Gastrocnemius medialis (tissue), 4 donors: ENCODE measurements at regions not wholly inside any gene's neighbourhood (a gene's known extent, or its start where the extent isn't known, plus 50 kb on each side); places are given as distances from the start of the nearest gene placed in this dataset.

ENCODE experiments used
- ATAC-seq, 2 donors: fragments of 150-250 bp; one replicate each; pipeline ENCODE4 v1.9.1; 2016
- DNase-seq, 2 donors: peaks; one replicate each; pipeline ENCODE4 v3.0.0-alpha.2; 2019
- H3K27ac ChIP-seq, 4 donors: fragments of 200-600 bp; sonication (generic); 1 replicate in 1 of 4; 2 replicates in 3 of 4; pipeline ENCODE4 v1.5.1; 2016 to 2018; ENCODE audit warnings: mild to moderate bottlenecking in 2 of 4, moderate library complexity in 1 of 4
- H3K27me3 ChIP-seq, 3 donors: fragments of 200-600 bp; sonication (generic) in 2 of 3; 1 replicate in 1 of 3; 2 replicates in 2 of 3; pipeline versions ENCODE4 v1.5.1 to v1.6.0; 2016 to 2019; ENCODE audit warnings: mild to moderate bottlenecking in 1 of 3, moderate library complexity in 1 of 3
- H3K36me3 ChIP-seq, 2 donors: fragments of 200-600 bp; sonication (generic) in 1 of 2; one replicate each; pipeline ENCODE4 v1.5.1; 2017 to 2018
- H3K4me1 ChIP-seq, 2 donors: fragments of 200-600 bp; sonication (generic) in 1 of 2; one replicate each; pipeline ENCODE4 v1.5.1; 2016 to 2017; ENCODE audit warnings: mild to moderate bottlenecking in 2 of 2
- H3K4me3 ChIP-seq, 4 donors: fragments of 200-600 bp; sonication (generic) in 3 of 4; 1 replicate in 1 of 4; 2 replicates in 3 of 4; pipeline ENCODE4 v1.5.1; 2016 to 2019; ENCODE audit warnings: mild to moderate bottlenecking in 2 of 4
- H3K9me3 ChIP-seq, 3 donors: fragments of 200-600 bp; sonication (generic) in 2 of 3; 1 replicate in 1 of 3; 2 replicates in 2 of 3; pipeline ENCODE4 v1.5.1; 2016 to 2019
- POLR2A ChIP-seq, 2 donors: fragments of 450-650 bp; IDR thresholded peaks; one replicate each; pipeline ENCODE4 v1.6.1; 2017; ENCODE audit warnings: antibody characterized with exemption in 2 of 2, mild to moderate bottlenecking in 2 of 2, moderate library complexity in 2 of 2
- in situ Hi-C, 4 donors: fragments of 200-750 bp; cut with MboI; loops; one replicate each; pipeline versions ENCODE4 v1.15.0 to v1.8.0; 2017; ENCODE audit warnings: low sequenced_read_pairs in 4 of 4
- intact Hi-C: fragments of 100-400 bp; cut with DNase I; formaldehyde crosslinking; loops from one replicate; pipeline ENCODE4 v1.15.1; 2023; ENCODE audit warnings: low total_unique reads
- TF ChIP-seq, protein P1 (sequence below), 5 experiments: fragments of 450-650 bp in 3 of 5; fragments of 200-600 bp in 2 of 5; sonication (generic) in 2 of 5; IDR thresholded peaks in 4 of 5; conservative IDR thresholded peaks in 1 of 5; 1 replicate in 4 of 5; 2 replicates in 1 of 5; pipeline ENCODE4 v1.5.1; 2016 to 2019; ENCODE audit warnings: antibody characterized with exemption in 5 of 5, mild to moderate bottlenecking in 3 of 5, moderate library complexity in 3 of 5

DNA sequence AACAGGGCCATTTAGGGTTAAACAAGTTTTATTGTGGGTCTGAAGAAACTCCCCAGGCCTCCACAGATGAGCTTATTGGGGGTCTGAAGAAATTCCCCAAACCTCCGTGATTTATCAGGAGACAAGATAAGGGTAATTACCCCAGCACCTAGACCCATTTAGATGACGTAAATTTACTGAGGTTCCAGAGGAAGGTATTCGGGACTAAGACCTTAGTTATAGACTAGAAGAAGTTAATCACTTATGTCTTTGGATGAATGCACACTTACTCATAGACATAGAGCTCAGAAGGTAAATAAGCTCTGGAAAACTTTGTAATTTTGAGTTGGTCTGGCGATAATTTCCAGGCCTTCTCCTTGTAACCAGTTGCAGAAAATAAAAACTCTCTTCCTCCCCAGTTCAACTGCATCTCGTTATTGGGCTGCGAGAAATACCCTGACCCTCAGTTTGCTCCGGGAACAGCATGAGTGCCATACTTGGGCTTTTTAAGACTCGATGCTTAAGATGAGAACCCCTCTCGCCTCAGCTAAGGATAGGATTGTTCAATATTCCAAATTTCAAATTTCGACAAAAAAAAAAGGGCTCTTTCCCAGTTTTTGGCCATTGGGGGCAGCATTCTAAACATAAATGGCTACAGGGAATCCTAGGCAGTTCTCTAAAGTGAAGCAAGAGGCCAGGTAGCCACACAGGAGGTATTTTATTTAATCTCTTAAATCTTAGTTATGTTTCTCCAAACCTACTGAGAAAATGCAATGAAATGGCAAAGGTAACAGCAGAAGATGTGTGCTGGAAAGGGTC, 74.7 kb upstream of the PFKP start:
- intact Hi-C loops = no loop called here
- in situ Hi-C loops = no loop called here
- TF ChIP-seq POLR2A (IDR thresholded peaks at IDR 0.05) = no peak
- TF ChIP-seq, protein P1, sequence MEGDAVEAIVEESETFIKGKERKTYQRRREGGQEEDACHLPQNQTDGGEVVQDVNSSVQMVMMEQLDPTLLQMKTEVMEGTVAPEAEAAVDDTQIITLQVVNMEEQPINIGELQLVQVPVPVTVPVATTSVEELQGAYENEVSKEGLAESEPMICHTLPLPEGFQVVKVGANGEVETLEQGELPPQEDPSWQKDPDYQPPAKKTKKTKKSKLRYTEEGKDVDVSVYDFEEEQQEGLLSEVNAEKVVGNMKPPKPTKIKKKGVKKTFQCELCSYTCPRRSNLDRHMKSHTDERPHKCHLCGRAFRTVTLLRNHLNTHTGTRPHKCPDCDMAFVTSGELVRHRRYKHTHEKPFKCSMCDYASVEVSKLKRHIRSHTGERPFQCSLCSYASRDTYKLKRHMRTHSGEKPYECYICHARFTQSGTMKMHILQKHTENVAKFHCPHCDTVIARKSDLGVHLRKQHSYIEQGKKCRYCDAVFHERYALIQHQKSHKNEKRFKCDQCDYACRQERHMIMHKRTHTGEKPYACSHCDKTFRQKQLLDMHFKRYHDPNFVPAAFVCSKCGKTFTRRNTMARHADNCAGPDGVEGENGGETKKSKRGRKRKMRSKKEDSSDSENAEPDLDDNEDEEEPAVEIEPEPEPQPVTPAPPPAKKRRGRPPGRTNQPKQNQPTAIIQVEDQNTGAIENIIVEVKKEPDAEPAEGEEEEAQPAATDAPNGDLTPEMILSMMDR (IDR thresholded peaks at IDR 0.05 in 4 of 5, conservative IDR thresholded peaks at IDR 0.05 in 1 of 5) = no peak
- no peaks in the 10 kb centered on the region for H3K9me3 ChIP-seq
- H3K4me3 ChIP-seq = no peak overlapping the region
- no peak for DNase-seq
- H3K36me3 ChIP-seq = no peaks in the 10 kb centered on the region
- no peaks in the 10 kb centered on the region for H3K4me1 ChIP-seq
- no peak overlapping the region for H3K27ac ChIP-seq
- no peak for ATAC-seq
- H3K27me3 ChIP-seq = peaks cover 4 to 6% (median 5%) of the 10 kb centered on the region in 3 donors

DNA sequence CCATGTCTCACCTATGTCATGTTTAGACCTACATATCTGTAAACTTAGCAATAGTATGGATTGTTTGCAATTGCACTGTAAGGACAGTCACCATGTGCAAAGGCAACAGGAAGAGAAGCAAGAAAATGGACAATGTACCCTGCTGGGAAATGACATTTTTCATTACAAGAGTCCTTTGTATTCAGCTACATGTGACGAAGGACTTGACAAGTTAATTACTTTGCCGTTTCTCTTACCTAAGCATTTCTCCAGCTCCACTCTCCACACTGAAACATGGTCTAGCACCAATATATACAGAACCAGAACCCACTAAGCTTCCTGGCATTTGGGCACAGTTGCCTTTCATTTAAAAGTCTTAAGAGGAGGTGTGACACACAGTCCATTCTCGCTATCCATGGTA, 76.6 kb upstream of the PFKP start:
- Histone ChIP-seq H3K4me3 (no peak overlapping the region), H3K36me3 (no peaks in the 10 kb centered on the region), H3K9me3 (no peaks in the 10 kb centered on the region), H3K27ac (no peak overlapping the region), H3K4me1 (no peaks in the 10 kb centered on the region), H3K27me3 (peaks cover 4 to 10% (median 9%) of the 10 kb centered on the region in 3 donors)
- no peak for TF ChIP-seq POLR2A (IDR thresholded peaks at IDR 0.05)
- TF ChIP-seq, protein P1 (IDR thresholded peaks at IDR 0.05 in 4 of 5, conservative IDR thresholded peaks at IDR 0.05 in 1 of 5) = no peak
- in situ Hi-C loops = no loop called here
- ATAC-seq (no peak), DNase-seq (no peak)
- intact Hi-C loops = no loop called here

DNA sequence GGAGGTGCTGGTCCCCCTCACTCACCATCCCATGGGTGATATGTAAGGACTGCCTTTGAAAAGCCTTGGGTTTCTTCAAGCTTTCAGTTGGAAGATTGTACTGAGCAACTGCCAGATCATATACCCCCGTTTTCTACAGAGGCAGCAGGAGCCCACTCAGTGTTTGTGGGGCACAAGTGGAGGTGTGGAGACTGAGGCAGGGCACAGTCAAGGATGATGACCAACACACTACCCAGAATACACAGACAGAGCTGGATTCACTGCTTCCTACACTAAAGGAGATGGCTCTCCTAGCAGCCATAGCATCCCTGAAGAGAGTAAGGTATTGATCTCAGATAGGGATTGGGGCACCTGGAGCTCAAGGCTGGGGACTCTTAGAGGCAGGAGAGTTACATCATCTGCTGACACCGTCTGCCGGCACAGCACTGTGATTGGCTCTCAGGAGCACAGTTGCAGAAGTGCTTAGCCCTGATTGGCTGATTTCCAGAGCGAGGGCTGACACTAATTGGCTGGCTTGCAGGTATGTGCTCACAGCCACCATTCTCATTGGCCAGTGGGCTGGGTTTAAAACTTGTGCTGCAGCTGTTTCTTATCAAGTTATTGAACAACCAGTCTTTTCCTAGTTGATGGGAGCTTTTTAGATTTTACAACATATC, 77.9 kb upstream of the PFKP start:
- Histone ChIP-seq H3K36me3 (no peaks in the 10 kb centered on the region), H3K27ac (no peak overlapping the region), H3K4me3 (no peak overlapping the region), H3K9me3 (no peaks in the 10 kb centered on the region), H3K27me3 (peaks cover 9 to 15% (median 10%) of the 10 kb centered on the region in 3 donors), H3K4me1 (no peaks in the 10 kb centered on the region)
- ATAC-seq = no peak
- no peak for DNase-seq
- in situ Hi-C loops (no loop called here), intact Hi-C loops (no loop called here)
- TF ChIP-seq, protein P1 (IDR thresholded peaks at IDR 0.05 in 4 of 5, conservative IDR thresholded peaks at IDR 0.05 in 1 of 5) = no peak
- TF ChIP-seq POLR2A (IDR thresholded peaks at IDR 0.05) = no peak

DNA sequence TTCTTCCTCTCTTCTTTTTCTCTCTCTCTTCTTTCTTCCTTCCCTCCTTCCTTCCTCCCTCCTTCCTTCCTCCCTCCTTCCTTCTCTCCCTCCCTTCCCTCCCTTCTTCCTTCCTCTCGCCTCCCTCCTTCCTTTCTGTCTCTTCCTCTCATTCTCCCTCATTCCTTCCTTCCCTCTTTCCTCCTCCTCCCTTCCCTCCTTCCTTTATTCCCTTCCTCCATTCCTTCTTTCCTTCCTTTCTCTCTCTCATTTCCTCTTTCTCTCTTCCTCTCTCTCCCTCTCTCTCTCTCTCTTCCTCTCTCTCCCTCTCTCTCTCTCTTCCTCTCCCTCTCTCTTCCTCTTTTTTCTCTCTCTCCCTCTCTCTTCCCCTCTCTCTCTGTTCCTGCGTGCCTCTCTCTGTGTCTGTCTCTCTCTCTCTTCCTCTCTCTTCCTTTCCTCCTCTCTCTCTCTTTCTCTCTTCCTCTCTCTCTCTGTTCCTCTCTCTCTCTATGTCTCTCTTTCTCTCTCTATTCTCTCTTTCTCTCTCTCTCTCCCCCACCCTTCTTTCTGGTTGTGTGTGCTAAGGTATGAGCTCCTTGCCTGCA, 80.1 kb upstream of the PFKP start:
- in situ Hi-C loops = no loop called here
- H3K9me3 ChIP-seq = no peaks in the 10 kb centered on the region
- TF ChIP-seq, protein P1 (IDR thresholded peaks at IDR 0.05 in 4 of 5, conservative IDR thresholded peaks at IDR 0.05 in 1 of 5) = no peak
- no peak for TF ChIP-seq POLR2A (IDR thresholded peaks at IDR 0.05)
- H3K27me3 ChIP-seq = peaks cover 10 to 15% (median 12%) of the 10 kb centered on the region in 3 donors
- no peak overlapping the region for H3K27ac ChIP-seq
- intact Hi-C loops = no loop called here
- H3K4me1 ChIP-seq = no peaks in the 10 kb centered on the region
- no peak overlapping the region for H3K4me3 ChIP-seq
- ATAC-seq (no peak), DNase-seq (no peak)
- H3K36me3 ChIP-seq = no peaks in the 10 kb centered on the region
